Activated CD8-positive, alpha-beta memory T cell treated with anti-CD3 and anti-CD28 coated beads, Interleukin-2, amount 50 U/mL, for 24 hours (primary cell): ENCODE measurements at regions not wholly inside any gene's neighbourhood (a gene's known extent, or its start where the extent isn't known, plus 50 kb on each side); places are given as distances from the start of the nearest gene placed in this dataset.

Experiments used
- DNase-seq: peaks from one replicate; pipeline ENCODE4 v3.0.0-alpha.2; 2020; ENCODE audit errors: extremely low read depth

DNA sequence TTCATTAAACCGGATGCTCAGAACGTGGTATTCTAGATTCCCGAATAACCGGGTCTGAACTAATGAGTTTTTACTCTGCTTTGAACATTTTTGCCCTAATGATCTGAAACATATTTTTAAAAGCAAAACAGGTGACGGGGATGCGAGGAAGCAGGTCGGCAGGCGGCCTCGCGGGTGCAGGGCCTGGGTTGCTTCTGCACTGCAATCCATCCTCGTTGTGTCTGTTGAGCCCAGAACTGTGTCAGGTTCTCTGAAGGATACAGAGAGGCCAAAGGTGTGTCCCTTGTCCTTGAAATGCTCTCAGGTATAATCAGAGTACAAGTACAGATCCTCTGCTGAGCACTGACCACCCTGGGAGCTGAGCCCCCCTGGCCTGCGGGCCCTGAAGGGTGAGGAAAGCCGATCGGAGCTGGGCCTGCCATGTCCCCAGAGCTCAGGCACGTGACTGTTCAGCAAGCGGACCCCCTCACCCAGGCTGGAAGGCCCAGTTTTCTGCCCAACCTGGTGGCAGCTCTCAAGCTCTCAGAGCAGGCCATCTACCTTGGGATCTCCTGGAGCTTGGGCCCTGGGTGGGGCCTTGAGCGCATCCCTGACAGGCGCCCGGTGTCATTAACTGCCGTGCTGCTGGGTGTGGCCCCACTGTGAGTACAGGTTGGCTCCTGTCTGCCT lies 151.8 kb downstream of the OLFM1 start:
- DNase-seq = no peak

DNA sequence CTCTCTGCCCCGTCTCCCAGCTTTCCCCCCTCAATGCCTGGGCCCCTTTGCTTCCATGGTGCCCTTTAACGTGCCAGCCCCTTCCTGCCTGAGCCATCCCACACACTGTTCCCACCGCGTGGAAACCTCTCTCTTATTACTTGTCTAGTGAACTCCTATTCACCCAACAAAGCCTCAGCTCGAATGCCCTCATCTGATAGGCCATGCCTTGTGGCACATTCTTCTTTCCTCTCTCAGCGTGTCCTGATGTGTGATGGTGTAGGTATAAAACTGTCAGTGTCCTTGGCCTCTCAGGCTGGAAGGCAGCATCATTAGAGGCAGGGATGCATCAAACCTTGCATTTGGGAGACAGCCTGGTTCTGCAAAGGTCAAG lies 152.3 kb downstream of the OLFM1 start:
- DNase-seq = no peak

DNA sequence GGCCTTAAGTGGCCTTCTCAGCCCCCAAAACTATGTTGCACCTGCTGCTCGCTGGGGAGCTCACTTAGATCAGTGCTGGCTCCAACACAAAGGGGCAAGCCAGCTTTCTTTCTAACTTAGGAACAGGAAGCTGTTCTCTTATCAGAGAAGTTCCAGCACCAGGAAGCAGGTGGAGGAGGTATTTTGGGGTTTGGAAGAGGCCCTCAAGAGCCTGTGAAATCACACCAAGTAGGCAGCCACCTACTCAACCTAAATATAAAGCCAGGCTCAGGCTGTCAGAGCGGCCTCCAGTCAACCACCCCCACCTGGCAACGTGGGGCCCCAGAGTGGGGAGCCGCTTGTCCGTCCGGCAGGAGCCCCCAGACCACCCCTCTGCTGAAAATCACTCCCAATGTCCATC lies 152.8 kb downstream of the OLFM1 start:
- no peak for DNase-seq

DNA sequence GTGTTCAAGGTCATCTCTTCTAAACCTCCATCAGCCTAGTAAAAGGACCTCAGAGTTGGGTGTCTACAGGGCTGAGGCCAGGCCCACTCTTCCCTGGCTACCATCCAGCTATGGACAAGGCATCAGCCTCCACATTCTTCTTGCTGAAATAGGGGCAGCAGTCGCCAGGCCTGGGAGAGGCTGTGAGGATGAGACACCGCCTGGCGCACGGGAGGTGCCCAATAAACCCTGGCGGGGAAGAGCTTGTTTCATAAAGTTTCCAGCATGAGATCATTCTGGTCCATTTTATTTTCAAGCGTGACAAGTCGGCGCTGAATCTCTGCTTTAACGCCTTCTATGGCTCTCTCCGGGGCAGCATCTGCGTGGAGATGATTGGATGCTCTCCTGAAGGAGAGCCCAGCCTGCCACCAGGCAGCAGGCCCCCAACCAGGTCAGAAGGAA lies 153.4 kb downstream of the OLFM1 start:
- DNase-seq = no peak

DNA sequence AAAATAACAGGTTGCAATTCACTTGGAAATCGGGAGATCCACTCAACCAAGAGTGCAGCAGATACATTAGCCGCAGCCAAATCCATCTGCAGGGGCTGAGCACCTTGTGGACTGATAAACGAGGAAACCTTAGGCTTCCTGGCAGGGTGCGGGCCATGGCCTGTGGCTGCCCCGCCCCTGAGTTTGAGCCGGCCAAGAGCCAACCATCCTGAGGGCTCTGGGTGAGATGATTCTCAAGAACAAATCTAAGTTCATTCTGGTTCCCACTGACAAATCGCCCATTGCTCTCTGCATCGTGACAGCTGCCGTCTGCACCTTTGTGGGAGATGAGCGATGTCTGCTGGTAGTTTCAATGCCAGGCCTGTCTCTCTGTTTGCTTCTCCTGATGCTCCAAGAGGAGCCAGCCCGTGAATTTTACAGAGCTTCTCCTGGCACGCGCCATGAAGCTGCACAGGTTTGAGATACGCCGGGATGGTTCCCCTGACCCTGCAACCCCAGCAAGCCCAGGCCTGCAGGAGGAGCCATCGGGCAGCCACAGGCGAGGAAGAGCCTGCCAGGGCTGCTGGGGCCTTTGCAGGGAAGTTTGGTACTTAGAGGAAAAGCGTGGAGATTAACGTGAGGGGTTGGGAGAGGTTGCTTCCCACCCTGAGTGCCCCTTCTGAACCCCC lies 154.0 kb downstream of the OLFM1 start:
- no peak for DNase-seq

DNA sequence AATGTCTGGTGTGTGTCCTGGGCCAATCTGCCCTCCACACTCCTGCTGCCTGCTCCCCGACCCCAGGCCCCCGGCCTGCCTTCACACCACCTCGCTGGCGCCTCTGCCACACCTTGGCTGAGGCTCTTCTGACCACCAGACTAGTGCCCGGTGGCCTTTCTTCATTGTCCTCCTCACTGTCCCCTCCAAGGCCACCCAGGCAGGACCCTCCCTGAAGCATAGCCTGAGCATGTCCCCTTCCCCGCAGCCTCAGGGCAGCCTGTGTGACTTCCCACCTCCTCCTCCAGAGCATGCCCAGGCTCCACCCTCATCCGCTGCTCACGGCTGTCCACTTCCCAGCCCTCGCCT lies 154.6 kb downstream of the OLFM1 start:
- DNase-seq = no peak

- DNase-seq = no peak
Measured at GRCh38 chr9:135242406-135242805, 154.9 kb downstream of the OLFM1 start.

- no peak for DNase-seq
Measured at GRCh38 chr9:135243201-135244190, 156.0 kb downstream of the OLFM1 start.

GRCh38 chr9:135244271-135245221 lies 157.1 kb downstream of the OLFM1 start:
- no peak for DNase-seq

DNA sequence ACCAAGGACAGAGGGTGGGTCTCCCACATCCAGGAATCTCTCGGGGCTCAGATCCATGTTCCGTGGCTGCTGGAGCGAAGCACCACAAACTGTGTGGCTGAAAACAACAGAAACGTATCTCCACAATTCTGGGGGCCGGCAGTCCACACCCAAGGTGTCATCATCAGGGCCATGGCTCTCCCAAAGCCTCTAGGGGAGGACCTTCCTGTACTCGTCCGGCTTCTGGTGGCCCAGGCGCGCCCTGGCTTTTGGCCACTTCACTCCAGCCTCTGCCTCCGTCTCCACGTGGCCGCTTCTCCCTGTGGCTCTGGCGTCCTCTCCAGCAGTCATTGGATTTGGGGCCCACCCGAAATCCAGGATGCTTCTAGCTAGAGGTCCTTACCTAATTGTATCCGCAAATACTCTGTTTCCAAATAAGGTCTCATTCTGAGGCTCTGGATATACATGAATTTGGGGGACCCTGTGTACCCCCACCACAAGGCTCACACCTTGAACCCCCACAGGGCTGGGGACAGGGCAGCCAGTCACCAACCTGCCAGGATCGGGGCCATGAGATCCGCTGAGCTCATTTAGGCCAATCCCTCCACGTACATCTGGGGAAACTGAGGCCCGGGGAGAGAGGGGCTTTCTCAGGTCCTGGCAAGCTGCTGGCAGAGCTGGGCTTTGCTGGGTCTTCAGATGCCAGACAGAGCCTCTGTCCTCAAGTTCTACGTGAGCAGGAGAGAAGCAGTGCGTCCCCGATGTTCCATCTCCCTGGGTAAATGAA lies 158.2 kb downstream of the OLFM1 start:
- DNase-seq = no peak

DNA sequence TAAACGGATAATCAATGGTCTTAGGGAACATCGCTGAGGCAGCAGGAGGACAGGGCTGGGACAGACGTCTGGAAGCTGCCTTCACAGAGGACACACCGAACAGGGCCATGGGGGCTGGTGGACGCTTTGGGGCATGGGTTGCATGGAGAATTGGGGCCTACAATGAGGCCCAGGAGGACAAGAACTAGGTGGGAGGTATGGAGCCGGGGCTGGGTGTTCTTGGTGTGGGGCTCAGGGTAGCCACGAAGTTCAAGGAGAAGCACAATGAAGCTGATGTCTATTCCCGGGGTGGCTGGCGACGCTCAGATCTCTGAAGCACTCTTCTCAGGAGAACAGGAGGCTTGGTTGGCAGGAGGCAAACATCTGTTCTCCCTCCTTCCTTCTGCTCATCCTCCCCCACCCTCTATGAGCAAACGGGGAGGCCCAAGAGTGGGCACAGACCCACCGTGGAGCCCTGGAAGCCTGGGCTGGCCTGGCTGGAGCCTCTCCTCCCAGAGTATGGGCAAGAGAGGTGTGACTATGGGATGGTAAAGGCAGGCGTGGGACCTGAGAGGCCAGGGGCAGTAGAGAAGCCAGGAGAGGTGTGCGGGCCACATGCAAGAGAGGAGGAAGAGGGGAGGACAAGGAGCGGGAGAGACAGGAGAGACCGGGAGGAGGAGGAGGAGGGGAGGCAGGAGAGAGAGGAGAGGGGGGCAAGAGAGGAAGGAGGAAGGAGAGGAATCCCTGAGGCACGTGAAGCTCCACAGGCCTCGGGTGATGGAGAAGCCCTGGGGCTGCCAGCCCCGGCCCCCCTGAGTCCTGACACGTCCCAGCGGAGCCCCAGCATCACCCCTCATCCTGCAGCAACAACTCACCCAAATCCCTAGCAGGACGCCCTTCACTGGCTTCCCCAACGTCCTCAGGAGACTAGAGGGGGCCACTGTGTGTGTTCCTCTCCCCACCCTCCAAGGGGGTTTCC lies 159.1 kb downstream of the OLFM1 start:
- no peak for DNase-seq

DNA sequence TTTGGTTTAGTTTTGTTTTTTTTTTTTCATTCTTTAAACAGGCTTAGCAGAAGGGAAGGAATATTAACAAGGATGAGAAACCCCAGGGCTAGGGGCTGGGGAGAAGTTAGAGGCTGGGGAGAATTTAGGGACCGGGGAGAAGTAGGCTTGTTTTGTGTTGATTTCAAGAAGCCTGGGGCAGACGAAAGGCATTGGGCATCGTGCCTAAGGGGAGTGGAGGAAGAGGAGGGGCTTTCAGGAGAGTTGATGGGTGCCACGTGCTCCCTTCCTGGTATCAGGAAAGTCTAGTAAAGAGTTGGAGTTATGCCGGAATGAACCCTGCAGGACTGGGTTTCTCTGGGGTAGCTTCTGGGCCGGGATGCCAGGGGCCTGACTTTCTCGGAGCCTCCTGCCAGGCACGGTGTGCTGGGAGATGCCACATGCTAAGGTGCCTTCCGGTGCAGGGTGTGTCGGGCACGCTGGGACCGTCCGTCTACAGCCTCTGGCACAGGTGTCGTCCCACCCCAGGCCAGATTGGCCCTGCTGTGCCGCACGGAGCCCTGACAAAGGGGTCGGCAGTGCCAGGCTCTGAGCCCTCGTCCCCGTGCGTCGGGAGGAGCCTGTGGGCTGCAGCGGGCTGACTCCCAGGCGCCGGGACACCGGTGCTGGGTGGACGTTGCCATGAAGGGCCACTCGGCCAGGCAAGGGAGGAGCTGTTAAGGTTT lies 159.9 kb downstream of the OLFM1 start:
- no peak for DNase-seq

DNA sequence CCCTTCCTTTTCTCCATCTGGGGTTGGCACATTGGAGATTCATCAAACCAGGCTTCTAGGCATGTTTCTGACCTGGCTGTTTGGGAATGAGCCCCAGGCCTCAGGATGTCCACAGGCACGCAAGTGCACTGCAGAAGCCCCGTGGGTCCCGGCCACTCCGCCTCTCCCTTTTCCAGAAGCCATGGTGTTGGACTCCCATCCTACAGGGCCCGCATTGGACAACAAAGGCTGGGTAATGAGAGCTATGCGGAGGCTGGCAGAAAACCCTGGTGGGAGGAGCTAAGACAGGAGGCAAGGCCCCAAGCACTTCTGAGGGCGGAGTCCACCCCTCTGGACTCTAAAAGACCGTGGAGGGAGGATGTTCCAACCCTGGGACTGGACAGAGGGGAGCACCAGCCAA lies 160.6 kb downstream of the OLFM1 start:
- DNase-seq = no peak

- DNase-seq = no peak
Measured at GRCh38 chr9:135248721-135249120, 161.3 kb downstream of the OLFM1 start.

- DNase-seq = no peak
Measured at GRCh38 chr9:135249191-135249590, 161.7 kb downstream of the OLFM1 start.

DNA sequence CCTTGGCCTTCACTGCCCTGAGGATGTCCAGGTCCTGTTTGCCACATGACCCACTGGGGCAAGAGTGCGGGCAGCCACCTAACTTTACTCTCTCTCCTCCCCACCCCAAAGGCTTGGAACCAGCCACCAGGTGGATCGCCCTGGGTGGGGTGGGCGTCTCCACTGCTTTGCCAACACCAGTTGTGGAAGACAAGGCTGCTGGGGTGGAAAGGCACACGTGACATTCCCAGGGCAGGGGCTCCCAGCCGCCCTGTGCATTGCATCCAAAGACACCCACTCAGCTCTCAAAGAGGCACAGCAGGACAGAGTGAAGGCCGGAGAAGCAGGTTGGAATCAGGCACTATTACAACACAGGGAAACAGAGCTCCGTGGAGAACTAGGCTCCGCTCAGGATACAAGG lies 162.2 kb downstream of the OLFM1 start:
- DNase-seq = no peak

DNA sequence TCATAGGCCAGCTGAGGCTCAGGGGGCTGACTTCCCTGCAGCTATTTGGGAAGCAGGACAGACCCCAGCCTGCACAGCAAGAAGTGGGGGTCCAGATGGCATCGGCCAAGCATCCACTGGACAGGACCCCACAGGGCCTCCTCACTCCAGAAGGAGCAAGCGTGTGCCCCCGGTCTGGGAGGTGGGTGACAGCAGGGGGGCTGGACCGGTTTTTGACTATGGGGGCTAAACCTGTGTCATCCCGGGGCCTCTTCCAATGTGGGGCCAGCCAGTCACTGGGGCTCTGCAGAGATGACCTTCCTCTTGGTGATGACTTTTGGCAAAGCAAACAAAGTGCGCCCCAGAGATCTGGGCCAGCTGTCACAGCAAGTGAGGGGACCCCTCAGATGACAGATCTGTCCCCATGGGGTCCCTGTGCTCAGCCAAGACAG lies 163.9 kb downstream of the OLFM1 start:
- DNase-seq = no peak

DNA sequence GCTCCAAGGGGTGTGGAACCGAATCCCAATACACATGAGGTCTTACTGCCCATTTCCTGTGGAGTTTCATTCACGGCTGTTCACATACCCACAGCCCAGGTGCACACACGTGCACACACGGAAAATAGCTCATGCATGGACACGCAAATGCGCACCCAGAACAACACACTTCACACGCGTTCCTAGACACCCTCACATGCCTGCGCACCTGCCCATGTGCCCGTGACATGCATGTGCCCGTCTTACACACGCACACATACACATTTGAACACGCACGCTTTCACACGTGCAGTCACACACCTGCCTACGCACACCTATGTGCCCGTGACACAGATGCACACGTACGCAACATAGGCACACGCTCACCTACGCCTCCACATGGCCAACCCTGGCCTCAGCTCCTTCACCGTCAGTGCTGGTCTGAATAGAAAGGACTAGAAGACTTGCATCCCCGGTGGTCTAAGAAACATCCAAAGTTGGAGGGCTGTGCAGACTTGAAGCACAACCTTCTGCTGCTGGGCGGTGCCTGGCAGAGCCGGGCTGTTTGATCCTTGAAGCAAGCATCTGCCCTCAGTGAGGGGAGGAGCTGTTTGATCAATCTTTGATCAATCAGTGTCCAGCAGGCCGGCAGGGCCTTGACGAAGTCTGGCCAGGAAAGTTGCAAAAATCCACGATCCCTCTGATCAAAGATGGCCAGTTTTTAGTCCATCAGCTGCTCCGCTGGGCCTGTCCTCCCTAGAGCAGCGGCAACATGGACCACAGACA lies 164.7 kb downstream of the OLFM1 start:
- no peak for DNase-seq
